ENCODE measurements at regions not wholly inside any gene's neighbourhood (a gene's known extent, or its start where the extent isn't known, plus 50 kb on each side); places are given as distances from the start of the nearest gene placed in this dataset.

DNA sequence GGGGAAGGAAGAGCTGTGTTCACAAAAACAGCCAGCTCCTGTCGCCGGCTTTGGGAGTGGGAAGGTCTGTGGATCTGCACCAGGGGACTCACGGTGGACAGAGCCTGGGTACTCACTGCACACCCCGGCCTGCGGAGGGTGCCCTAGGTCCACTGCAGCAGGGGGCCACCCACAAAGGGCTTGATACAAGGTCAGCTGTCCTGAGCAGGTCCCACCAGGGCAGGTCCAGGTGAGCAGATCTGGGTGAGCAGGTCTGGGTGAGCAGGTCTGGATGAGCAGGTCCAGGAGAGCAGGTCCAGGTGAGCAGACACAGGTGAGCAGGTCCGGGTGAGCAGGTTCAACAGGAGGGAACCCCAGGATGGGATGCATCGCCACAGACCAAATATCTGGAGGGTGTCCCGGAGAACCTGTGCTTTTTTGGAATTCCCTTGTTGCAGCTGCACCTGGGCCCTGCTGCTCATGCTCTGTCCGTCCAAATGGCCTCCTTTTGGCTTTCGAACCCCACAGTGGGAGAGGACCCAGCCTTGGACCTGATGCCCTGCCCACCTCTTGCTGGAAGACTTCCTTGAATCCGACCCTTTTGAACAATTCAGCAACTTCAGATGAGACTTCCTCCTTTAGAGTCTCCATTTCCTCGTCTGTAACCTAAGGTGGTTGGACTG is 485.3 kb downstream of the TBC1D22A start:
- Histone ChIP-seq H3K4me1 (no peaks in the 10 kb centered on the region), H3K9me3 (peaks cover 3 to 19% (median 10%) of the 10 kb centered on the region in 8 donors), H3K4me3 (no peak overlapping the region), H3K27me3 (replicated peaks in 1 of 7) (peaks cover 0 to 65% (median 6%) of the 10 kb centered on the region in 7 donors), H3K36me3 (no peaks in the 10 kb centered on the region), H3K27ac (no peak overlapping the region)
- intact Hi-C loops (cut with DNase I; ENCODE audit: low total_unique reads), result no loop called here
- DNase-seq, result no peak
- WGBS, 5 donors, result 64 to 80% (median 72%) methylated on average over 10 to 12 of the region's 12 CpGs
- no peak for TF ChIP-seq POLR2A (IDR thresholded peaks at IDR 0.05)

DNA sequence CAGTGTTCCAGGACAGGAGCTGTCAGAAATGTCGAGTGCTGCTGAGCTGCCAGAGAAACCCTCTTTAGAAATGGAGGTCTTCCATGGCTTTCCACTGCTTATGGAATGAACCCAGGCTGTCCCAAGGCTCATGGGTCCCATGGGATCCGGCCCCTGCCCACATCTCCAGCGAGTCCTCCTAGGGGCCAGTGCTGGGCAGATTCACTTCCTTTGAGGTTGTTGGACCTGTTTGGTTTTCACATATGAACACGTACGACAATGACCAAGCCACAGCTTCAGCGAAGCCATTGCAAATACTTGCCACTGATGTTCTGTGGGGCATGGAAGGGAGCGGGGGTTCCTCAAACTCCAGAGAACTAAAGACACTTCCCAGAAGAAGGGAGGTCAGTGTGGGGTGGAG is 483.3 kb downstream of the TBC1D22A start:
- Histone ChIP-seq H3K36me3 (no peaks in the 10 kb centered on the region), H3K9me3 (peaks cover 3 to 20% (median 12%) of the 10 kb centered on the region in 8 donors), H3K27ac (no peak overlapping the region), H3K27me3 (replicated peaks in 1 of 7) (peaks cover 0 to 53% (median 0%) of the 10 kb centered on the region in 7 donors), H3K4me1 (no peaks in the 10 kb centered on the region), H3K4me3 (no peak overlapping the region)
- TF ChIP-seq, protein P1, sequence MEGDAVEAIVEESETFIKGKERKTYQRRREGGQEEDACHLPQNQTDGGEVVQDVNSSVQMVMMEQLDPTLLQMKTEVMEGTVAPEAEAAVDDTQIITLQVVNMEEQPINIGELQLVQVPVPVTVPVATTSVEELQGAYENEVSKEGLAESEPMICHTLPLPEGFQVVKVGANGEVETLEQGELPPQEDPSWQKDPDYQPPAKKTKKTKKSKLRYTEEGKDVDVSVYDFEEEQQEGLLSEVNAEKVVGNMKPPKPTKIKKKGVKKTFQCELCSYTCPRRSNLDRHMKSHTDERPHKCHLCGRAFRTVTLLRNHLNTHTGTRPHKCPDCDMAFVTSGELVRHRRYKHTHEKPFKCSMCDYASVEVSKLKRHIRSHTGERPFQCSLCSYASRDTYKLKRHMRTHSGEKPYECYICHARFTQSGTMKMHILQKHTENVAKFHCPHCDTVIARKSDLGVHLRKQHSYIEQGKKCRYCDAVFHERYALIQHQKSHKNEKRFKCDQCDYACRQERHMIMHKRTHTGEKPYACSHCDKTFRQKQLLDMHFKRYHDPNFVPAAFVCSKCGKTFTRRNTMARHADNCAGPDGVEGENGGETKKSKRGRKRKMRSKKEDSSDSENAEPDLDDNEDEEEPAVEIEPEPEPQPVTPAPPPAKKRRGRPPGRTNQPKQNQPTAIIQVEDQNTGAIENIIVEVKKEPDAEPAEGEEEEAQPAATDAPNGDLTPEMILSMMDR (IDR thresholded peaks at IDR 0.05 in 8 of 11, conservative IDR thresholded peaks at IDR 0.05 in 3 of 11), result no peak
- no peak for TF ChIP-seq POLR2A (IDR thresholded peaks at IDR 0.05)
- no peak for TF ChIP-seq POLR2AphosphoS5 (IDR thresholded peaks at IDR 0.05)
- intact Hi-C loops (cut with DNase I; ENCODE audit: low total_unique reads), result no loop called here
- 76 to 94% (median 88%) methylated on average over 7 of the region's 7 CpGs for WGBS, 5 donors
- DNase-seq, result no peak

DNA sequence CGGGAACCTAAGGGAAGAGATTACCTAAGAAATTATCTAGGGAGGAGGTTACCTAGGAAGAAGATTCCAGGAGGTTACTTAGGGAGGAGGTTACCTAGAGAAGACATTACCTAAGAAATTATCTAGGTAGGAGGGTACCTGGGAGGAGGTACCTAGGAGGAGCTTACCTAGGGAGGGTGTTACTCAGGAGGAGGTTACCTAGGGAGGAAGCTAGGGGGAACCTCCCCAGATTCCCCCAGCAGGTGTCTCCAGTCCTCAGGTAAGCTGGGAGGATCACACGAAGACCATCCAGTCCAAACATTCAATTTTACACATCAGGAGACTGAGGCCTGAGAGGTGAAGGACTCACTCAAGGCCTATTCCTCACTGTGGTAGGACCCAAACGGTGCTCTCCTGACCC is 482.8 kb downstream of the TBC1D22A start:
- intact Hi-C loops (cut with DNase I; ENCODE audit: low total_unique reads), result no loop called here
- peaks cover 0 to 51% (median 0%) of the 10 kb centered on the region in 7 donors for H3K27me3 ChIP-seq (replicated peaks in 1 of 7)
- TF ChIP-seq, protein P1 (IDR thresholded peaks at IDR 0.05 in 8 of 11, conservative IDR thresholded peaks at IDR 0.05 in 3 of 11), result no peak
- TF ChIP-seq POLR2A (IDR thresholded peaks at IDR 0.05) (no peak), POLR2AphosphoS5 (IDR thresholded peaks at IDR 0.05) (no peak)
- WGBS, 5 donors, result 68 to 76% (median 70%) methylated on average over 2 to 3 of the region's 3 CpGs
- no peaks in the 10 kb centered on the region for H3K4me1 ChIP-seq
- no peak overlapping the region for H3K27ac ChIP-seq
- H3K36me3 ChIP-seq, result no peaks in the 10 kb centered on the region
- peaks cover 3 to 20% (median 12%) of the 10 kb centered on the region in 8 donors for H3K9me3 ChIP-seq
- DNase-seq, result no peak
- H3K4me3 ChIP-seq, result no peak overlapping the region

DNA sequence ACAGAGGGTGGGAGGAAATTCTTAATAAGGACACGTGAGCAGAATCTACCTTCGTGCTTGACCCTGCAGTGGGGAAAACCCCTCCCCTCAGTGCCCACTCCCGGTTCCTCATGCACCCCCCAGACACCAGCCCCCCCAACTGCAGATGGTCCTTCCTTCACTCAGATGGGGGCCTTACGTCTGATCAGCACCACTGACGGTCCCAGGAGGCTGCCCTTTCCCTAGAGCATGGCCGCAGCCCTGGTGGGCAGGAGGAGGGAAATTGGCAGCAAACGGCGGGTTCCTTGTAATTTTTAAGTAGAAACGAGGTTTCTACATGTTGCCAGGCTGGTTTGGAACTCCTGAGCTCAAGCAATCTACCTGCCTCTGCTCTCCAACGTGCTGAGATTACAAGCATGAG is 477.7 kb downstream of the TBC1D22A start:
- H3K4me1 ChIP-seq, result no peaks in the 10 kb centered on the region
- intact Hi-C loops (cut with DNase I; ENCODE audit: low total_unique reads), result no loop called here

More for the DNA sequence above, 477.7 kb downstream of the TBC1D22A start:
- H3K27ac ChIP-seq, result no peak overlapping the region
- peaks cover 3 to 20% (median 11%) of the 10 kb centered on the region in 8 donors for H3K9me3 ChIP-seq
- DNase-seq, result no peak
- no peaks in the 10 kb centered on the region for H3K36me3 ChIP-seq
- no peak overlapping the region for H3K4me3 ChIP-seq
- 56 to 72% (median 63%) methylated on average over 10 of the region's 10 CpGs for WGBS, 5 donors
- TF ChIP-seq, protein P1 (IDR thresholded peaks at IDR 0.05 in 8 of 11, conservative IDR thresholded peaks at IDR 0.05 in 3 of 11), result no peak
- TF ChIP-seq POLR2AphosphoS5 (IDR thresholded peaks at IDR 0.05) (no peak), POLR2A (IDR thresholded peaks at IDR 0.05) (no peak)
- H3K27me3 ChIP-seq (replicated peaks in 1 of 7), result peaks cover 0 to 24% (median 0%) of the 10 kb centered on the region in 7 donors

Measured in spleen (tissue), 11 donors.